ENCODE measurements at regions not wholly inside any gene's neighbourhood (a gene's known extent, or its start where the extent isn't known, plus 50 kb on each side); places are given as distances from the start of the nearest gene placed in this dataset.

DNA sequence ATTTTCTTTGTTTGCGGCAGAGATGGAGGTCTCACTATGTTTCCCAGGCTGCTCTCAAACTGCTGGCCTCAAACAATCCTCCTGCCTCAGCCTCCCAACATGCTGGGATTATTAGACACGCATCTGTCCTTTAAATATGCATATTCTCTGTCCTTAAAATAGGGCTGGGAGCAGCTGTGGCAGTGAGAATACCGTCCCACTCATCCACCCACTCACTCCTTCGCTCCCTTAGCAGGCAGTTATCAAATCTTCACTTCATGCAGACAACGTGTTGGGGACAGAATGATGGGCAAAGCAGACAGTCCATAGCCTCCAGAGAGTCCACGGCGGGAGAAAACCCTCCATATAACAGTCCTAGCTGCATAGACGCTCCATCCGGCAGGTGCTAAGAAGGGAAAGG lies 179.4 kb downstream of the ZBTB18 start:
- TF ChIP-seq, protein P1, sequence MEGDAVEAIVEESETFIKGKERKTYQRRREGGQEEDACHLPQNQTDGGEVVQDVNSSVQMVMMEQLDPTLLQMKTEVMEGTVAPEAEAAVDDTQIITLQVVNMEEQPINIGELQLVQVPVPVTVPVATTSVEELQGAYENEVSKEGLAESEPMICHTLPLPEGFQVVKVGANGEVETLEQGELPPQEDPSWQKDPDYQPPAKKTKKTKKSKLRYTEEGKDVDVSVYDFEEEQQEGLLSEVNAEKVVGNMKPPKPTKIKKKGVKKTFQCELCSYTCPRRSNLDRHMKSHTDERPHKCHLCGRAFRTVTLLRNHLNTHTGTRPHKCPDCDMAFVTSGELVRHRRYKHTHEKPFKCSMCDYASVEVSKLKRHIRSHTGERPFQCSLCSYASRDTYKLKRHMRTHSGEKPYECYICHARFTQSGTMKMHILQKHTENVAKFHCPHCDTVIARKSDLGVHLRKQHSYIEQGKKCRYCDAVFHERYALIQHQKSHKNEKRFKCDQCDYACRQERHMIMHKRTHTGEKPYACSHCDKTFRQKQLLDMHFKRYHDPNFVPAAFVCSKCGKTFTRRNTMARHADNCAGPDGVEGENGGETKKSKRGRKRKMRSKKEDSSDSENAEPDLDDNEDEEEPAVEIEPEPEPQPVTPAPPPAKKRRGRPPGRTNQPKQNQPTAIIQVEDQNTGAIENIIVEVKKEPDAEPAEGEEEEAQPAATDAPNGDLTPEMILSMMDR (IDR thresholded peaks at IDR 0.05; ENCODE audit: low read length), result no peak
- TF ChIP-seq EZH2 (IDR thresholded peaks at IDR 0.05; ENCODE audit: borderline replicate concordance, low read length), result no peak
